ENCODE measurements at regions not wholly inside any gene's neighbourhood (a gene's known extent, or its start where the extent isn't known, plus 50 kb on each side); places are given as distances from the start of the nearest gene placed in this dataset.

DNA sequence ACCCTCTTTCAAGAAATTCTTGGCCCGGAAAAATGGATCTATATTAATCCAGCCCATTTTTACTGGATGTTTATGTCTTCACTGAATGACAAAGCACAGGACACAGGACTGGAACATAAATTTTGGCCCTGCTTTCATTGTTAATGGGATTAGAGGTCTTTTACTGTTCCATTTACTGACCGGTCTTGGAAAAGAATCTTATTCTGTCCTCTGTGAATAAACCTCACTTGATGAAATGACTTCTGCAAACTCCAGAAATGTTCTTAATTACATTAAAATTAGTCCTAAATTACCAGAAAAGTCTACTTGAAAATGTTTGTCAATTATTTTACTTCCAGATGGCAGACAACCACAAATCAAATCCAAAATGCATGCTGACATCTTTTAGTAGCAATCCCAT lies 79.3 kb upstream of the SLC24A5 start:
- TF ChIP-seq, protein P1, sequence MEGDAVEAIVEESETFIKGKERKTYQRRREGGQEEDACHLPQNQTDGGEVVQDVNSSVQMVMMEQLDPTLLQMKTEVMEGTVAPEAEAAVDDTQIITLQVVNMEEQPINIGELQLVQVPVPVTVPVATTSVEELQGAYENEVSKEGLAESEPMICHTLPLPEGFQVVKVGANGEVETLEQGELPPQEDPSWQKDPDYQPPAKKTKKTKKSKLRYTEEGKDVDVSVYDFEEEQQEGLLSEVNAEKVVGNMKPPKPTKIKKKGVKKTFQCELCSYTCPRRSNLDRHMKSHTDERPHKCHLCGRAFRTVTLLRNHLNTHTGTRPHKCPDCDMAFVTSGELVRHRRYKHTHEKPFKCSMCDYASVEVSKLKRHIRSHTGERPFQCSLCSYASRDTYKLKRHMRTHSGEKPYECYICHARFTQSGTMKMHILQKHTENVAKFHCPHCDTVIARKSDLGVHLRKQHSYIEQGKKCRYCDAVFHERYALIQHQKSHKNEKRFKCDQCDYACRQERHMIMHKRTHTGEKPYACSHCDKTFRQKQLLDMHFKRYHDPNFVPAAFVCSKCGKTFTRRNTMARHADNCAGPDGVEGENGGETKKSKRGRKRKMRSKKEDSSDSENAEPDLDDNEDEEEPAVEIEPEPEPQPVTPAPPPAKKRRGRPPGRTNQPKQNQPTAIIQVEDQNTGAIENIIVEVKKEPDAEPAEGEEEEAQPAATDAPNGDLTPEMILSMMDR (conservative IDR thresholded peaks at IDR 0.05; ENCODE audit: low read length) = no peak
- no peak for TF ChIP-seq EZH2phosphoT487 (IDR thresholded peaks at IDR 0.05; ENCODE audit: borderline replicate concordance, low read depth, low read length)

Data from OCI-LY7 (cell line).